GM19351 (cell line): ENCODE measurements at regions not wholly inside any gene's neighbourhood (a gene's known extent, or its start where the extent isn't known, plus 50 kb on each side); places are given as distances from the start of the nearest gene placed in this dataset.
"Not testable (repeated sequence)": the region's sequence is repeated elsewhere in the genome, so short reads cannot be mapped to it uniquely, and the experiment has no call there.

Experiments
- ATAC-seq: cut with Tn5 transposase; IDR thresholded peaks from one replicate; pipeline ENCODE4 v1.9.1; 2021; ENCODE audit warnings: mild to moderate bottlenecking, moderate library complexity; ENCODE audit not compliant: unreplicated experiment

DNA sequence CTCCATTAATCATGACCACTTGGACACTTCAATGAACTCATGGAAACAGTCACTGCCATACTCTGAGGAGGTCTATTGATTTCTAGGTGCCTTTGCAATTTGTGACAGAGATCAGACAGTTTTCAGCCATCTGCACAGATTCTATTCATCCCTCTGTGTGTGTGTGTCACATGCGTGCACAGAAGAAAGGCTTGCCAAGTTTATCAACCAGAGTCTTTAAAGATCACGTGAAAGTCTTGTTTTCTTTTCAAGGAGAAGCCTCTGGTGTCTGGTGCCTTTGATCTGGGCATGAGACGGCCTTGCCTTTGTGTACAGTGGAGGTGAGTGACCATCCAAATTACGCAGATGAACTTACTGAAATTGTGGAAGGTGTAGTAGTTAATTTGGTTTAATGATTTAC is 164.2 kb downstream of the VAPA start:
- no peak for ATAC-seq

DNA sequence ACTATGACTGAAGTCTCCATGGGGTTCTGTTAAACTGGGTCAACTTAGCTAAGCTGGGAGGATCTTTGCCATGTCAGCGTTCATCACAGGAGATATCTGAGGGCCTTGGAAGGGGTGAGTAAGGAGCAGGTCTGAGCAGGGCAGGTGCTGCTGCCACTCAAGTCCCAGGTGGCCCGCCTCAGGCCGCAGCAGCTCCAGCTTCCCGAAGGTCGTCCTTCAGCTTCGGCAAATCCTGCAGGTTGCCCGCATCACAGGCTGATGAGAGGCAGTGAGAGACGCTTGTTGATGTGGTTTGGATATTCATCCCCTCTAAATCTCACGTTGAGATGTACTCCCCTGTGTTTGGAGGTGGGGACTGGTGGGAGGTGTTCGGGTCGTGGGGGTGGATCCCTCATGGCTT is 166.6 kb downstream of the VAPA start:
- no peak for ATAC-seq

DNA sequence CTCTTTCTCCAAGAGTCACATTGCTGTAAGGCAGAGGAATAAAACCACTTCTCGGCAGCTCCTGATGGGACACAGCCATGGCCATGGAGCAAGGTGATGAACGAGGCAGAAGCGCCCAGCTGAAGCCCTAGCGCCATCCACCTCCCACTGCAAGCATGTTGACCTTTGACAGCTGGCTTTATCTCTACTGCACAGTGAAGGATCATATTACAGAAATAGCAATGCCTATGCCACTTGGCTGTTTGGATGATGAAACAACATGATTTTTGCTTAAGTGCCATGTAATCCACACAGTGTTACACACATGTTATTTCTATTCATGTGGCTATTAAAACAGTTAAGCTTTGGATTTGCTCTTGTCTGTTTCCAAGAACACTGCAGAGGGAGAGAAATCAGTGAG is 167.7 kb downstream of the VAPA start:
- no peak for ATAC-seq

DNA sequence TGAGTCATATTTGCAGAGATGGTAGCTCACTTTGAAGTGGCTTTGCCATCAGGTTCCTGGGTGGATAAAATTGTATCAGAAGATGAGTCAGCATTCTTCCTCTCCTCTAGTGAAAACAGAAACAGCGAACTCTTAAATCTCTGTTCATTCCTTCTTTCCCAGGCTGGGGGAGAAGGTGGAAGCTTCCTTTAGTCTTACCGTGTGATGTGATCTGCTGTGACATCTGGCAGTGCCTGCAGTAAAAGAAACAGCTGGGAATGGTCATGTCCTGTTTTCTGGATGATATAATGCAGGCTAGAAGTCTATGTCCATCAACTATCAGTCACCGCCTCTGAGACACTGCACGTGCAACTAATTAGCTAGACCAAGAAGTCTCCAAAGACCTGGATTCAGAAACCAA is 171.6 kb downstream of the VAPA start:
- no peak for ATAC-seq

DNA sequence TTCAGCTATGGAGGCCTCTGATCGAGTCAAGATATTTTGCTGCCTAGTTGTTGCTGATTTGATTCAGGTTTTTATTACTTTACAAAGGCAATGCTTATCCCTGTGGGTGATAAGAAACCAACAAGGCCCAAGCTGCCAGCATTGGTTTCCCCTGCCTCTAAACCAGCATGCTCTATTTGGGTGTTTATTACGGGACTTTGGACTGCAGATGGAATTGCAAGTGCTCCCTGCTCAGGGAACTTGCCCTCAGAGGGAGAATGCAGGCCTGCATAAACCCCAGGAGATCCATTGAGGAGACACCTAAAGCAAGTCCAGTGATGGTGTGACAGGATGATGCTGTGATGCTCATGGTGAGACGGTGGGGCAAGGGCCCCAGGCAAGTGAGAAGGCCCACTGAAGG is 172.1 kb downstream of the VAPA start:
- ATAC-seq: no peak

DNA sequence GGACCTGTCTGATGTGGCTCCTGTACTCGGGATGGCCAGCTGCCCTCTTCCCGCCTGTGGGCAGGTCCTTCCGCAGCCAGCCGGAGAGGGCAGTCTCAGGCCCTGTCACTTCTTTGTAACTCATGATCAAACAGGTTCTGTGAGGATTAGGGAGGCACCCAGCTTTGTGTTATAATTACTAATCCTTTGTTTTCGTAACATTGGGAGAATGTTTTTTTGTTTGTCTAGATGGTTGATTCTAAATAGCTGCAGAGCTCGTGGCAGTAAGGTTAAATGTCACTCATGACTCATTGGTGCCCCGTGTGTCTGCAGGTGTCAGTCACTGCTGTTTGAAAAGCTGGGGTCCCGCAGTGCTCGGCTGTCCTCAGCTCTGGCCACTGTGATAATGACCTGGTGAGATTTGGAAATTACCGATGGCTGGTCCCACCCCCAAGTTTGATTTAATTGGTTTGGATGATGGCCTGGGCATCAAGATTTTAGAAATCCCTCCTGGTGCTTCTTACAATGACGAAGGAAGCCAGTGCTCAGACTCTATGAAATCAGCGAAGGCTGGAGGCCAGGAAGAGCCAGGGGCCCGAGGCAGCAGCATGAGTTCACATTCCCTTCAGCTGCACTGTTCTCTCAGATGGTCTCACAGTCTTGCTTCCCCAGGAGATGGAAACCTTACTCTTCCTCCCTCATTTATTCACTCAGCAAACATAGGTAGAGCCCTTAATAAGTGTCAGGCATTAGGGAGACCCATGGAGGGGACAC is 172.8 kb downstream of the VAPA start:
- no peak for ATAC-seq

DNA sequence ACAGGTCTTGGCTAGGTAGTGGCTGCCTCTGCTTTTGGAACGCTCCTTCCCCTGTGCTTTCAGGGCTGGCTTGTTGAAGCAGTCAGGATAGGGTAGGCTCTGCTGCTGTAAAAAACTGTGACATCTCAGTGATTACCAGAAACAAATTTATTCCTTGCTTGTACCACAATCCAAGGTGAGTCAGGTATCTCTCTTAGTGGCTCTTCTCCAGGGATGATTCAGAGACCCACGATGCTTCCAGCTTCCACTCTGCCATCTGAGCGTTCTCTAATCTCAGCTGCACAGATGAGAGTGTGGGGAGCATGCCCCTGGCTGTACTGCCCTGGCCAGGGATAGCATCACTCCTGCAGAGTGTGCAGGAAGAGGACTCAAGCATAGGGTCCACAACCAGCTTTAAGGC is 174.9 kb downstream of the VAPA start:
- no peak for ATAC-seq

DNA sequence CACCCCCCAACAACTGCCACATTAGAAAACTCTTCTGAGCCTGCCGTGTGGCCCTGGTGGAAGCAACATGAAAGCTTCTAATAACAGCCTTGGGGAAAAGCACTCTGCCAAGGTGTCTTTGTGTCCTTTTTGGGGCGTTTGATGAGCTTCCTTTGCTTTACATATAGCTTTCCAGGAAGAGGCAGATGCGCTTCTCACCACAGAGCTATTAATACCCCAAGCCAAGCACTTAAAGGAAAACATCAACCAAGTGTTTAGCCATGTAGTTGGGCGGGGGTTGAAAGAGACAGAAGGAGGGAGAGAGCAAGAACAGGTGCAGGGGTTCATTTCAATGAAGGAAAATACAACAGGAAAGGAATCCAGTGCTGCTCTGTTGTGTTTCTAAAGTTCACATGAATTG is 176.1 kb downstream of the VAPA start:
- ATAC-seq: no peak

DNA sequence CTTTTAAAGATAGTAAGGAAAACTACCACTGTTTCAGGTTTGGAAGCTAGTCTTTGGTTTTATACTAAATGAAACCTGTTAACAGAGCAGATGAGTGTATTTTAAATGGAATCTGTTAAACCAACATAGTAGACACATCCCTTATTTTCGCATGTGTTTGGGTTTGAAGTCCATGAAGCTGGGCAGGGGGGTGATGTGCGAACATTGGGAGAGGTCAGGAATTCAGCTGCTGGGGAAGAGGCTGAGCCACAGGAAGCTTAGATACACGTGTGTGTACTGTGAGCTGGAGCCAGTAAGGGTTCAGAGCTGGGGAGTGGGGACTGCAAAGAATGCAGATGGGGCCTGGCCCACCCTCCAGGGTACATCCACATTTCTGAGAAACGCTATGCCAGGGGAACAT is 176.9 kb downstream of the VAPA start:
- no peak for ATAC-seq

DNA sequence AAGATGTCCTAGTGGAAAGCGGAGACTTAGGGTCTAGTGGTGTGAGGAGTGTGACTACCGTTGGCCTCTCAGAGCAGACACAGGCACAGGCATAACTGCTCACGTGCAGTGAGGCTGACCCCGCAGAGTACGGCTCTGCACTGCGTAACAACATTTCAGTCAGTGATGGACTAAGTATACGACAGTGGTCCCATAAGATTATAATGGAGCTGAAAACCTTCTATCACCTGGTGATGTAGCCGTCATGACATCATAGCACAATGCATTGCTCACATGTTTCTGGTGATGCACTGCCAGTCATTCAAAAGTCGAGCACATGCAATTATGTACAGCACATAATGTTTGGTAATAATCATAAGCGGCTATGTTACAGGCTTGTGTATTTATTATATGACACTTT is 179.6 kb downstream of the VAPA start:
- no peak for ATAC-seq

DNA sequence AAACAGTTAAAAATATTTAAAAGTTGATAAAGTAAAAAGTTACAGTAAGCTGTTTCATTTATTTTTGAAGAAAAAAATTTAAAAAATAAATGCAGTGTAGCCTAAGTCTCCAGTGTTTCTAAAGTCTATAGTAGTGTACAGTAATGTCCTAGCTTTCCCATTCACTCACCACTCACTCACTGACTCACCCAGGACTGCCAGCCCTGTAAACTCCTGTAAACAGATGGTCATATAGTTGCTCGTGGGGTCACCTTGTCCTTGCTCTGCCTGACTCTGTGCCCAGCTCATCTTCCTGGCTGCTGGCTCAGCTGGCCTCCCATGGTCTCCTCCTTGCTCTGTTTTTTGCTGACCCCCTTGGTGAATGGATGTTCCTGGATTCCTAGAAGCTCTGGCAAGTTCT is 180.3 kb downstream of the VAPA start:
- ATAC-seq: no peak

DNA sequence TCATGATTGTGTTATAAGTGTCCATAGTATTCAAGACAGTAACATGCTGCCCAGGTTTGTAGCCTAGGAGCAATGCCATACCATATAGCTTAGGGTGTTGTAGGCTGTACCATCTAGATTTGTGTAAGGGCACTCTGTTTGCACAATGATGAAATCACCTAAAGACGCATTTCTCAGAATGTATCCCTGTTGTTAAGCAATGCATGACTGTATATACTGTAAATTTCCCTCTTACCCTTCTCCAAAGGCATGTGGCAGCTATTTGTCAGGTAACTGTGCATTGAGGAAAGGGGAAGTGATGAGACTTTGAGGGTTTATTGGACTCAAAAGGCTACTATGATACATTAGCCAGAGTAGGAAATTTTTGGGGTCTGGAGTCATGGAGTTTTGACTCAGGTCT is 180.8 kb downstream of the VAPA start:
- no peak for ATAC-seq

DNA sequence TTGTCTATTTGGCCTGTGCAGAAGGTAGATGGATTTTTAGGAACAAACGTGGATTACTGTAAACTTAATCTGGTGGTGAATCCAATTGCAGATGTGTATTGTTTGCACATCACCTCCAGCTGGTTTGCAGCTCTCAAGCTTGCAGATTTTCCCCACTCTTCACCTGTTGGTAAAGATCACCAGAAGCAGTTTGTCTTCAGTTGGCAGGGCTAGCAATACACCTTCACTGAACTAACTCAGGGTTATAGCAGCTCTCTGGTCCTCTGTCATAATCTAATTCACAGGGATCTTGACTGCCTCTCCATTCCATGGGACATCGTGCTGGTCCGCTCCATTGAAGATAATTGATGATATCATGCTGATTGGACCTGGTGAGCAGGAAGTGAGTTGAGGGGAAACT is 181.5 kb downstream of the VAPA start:
- no peak for ATAC-seq

DNA sequence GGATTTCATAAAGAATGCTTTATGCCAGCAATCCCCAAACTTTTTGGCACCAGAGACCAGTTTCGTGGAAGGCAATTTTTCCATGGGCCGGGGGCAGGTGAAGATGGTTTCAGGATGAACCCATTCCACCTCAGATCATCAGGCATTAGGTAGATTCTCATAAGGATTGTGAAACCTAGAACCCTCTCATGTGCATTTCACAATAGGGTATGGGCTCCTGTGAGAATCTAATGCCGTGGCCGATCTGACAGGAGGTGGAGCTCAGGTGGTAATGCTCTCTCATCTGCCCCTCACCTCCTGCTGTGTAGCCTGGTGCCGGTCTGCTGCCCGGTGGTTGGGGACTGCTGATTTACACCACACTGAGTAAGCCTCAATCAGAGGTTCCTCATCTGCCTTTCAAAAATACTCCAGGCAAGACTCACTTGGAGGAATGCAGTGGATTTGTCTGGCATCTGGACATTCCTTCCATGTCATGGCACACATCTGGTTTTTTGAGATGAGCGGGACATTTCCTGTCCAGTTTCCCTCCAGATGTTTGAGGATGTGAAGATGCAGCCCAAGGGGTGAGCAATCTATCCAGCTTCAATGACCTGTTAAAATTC is 185.8 kb downstream of the VAPA start:
- ATAC-seq: no peak

DNA sequence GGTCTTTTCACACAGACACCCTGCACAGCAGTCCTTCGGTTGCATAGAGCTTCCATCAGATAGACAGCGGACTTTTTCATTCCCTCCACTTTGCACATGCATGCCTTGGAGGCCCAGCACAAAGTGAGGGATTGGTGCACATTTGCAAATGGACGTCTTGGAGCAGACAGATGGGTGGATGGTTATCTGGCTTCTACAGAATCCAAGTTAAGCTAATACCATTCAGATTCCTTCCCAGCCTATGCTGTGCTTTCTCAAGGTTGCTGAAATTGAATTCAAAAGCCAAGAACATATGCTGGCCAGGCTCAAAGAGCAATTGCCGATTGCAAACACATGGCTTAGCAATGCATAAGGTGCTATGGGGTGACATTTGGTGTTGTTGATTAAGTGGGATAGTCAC is 186.4 kb downstream of the VAPA start:
- ATAC-seq: no peak

DNA sequence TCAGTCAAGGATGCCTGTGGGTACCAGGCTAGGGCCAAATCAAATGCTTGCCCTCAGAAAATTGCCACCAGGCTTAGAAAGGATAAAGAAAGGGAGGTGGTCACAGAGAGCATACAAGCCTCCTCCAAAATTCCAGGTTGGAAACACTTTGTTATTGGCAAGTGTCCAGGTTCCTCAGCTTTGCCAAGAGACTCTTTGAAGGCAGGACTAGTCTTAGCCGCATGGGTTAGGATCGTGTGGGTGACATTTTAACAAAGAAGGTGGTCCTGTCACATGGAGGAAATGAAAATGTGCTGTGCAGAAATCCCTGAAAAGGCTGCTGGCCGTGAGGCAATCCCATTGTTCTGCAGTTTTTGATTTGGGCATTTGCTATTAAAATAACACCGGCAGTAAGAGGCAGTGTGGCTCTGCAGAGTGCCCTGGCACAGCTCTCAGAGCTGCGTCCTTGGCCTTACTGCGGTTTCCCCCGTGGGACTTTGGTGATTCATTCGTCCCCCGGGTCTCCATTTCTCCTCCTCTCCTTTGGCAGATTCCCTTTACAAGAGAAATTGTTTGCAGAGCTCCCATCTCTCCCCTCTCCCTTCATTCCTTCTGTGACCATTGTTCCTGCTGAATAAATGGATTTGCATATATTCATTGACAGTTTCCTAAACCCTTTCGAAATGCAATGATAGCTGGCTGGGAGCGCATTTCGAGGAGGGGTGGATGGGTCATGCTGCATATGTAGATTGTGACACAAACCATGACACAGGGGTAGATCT is 187.3 kb downstream of the VAPA start:
- no peak for ATAC-seq

DNA sequence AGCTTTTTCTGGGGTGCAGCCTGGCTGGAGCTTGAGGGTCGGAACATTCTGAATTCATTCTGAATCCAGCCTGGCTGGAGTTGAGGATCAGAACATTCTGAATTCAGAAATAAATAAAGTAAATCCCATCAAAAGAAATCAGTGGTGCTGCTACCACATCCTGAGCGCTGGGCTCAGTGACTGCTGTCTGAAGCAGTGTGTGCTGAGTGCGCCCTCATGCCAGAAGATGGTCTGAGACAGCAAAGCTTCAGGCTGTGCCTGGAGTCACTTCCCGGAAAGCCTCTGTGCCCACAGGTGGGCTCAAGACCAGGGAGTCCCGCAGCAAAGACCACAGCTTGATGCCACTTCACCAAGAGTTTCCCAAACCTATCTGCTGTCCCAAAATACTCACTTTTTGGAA is 187.9 kb downstream of the VAPA start:
- no peak for ATAC-seq

DNA sequence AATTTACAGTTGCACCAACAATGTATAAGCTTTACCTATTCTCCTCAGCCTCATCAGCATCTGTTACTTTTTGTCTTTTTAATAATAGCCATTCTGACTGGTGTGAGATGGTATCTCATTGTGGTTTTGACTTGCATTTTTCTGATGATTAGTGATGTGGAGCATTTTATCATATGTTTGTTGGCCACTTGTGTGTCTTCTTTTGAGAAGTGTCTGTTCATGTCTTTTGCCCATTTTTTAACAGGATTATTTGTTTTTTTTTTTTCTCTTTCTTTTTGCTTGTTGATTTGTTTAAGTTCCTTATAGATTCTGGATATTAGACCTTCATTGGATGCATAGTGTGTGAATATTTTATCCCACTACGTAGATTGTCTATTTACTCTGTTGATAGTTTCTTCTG is 191.3 kb downstream of the VAPA start:
- not testable (repeated sequence) for ATAC-seq

DNA sequence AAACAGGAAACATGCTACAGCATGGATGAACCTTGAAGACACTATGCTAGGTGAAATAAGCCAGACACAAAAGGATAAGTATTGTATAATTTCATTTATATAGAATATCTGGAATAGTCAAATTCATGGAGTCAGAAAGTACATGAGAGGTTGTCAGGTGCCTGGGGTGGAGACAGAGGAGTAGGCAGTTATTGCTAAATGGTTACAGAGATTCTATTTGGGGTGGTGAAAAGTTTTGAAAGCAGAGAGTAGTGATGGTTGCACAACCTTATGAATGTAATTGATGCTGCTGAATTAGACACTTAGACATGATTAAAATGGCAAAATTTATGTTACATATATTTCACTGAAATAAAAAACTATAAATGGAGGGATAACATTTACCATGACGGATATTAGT is 197.4 kb downstream of the VAPA start:
- ATAC-seq: no peak

DNA sequence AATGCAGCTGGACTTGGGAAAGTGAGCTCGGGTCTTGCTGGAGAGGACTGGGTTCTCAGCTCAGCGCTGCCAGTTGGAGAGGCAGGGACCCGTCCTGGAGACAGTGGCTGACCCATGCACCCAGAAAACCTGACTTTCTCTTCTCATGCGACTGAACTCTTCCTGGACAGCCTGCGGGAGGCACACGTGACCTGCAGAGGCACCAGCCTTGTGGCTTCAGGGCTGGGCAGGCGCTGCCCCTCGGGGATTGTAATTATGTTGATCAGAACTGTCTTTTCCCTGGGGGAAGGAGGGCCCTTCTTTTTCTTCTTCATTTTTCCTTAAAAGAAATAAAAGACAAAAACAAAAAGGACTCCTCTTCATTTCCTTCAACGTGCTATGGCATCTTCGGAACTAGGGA is 198.1 kb downstream of the VAPA start:
- ATAC-seq: no peak

DNA sequence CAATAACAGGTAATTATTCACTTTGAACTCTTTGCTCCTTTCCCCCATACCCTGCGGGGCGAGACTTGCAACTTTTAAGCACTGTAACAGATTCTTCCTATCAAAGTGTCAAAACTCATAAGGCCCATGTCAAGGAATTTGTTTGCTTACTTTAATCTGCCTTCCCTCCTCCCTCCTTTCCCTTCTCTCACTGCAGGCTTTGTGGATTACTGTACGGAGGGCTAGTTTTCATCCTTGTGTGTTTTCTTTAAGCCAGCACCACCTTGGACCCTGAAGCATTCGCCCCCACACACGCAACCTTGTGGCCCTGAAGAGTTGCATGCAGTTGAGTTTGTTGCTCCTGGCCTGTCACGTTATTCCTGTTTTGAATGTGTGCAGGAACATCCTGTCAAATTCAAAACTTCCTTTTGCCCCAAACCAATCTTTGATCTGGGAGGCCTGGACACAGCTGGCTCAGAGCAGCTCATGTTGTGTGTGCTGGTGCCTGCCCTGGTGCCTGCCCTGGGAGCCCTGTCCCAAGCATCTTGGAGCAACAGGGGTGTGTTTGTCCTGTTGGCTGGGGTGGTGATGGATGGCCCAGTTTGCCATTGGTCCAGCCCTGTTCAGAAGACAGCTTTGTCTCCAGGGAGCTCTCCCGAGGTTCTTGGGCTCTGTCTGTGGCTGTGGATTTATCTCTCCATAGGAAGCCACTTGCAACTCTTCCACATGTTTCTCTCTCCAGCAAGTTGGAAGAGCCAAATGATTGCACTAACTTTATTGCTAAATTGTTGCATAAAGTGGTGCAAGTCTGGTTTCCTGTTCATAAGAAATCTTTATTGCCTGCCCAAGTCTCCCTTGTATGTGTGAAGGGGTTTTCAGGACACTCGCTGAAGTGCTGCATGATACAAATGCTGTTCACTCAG is 199.6 kb downstream of the VAPA start:
- ATAC-seq: no peak
